ENCODE measurements at regions not wholly inside any gene's neighbourhood (a gene's known extent, or its start where the extent isn't known, plus 50 kb on each side); places are given as distances from the start of the nearest gene placed in this dataset.
"Not testable (repeated sequence)": the region's sequence is repeated elsewhere in the genome, so short reads cannot be mapped to it uniquely, and the experiment has no call there.

- Histone ChIP-seq H3K4me2 (ENCODE audit: insufficient read depth, insufficient read length, low read length) (no peak overlapping the region), H3K14ac (ENCODE audit: insufficient read depth, low read length) (no peak overlapping the region), H3K56ac (ENCODE audit: insufficient read length, low read depth, low read length) (no peak overlapping the region), H2BK5ac (ENCODE audit: insufficient read length, low read length) (no peak overlapping the region), H3K23ac (ENCODE audit: insufficient read length, low read depth, low read length) (no peak overlapping the region), H2BK12ac (ENCODE audit: insufficient read length, low read depth, low read length) (no peak overlapping the region), H2BK120ac (ENCODE audit: low read depth, low read length, poor library complexity, severe bottlenecking) (no peak overlapping the region), H3T11ph (ENCODE audit: low read length) (no peak overlapping the region), H3K9me3 (ENCODE audit: control insufficient read depth, low read depth, low read length) (peaks cover 6% of the 10 kb centered on the region), H4K5ac (ENCODE audit: insufficient read length, low read depth, low read length) (no peak overlapping the region), H3K9ac (ENCODE audit: extremely low read depth, insufficient read length, low read length) (no peak overlapping the region), H2AK5ac (ENCODE audit: insufficient read length, low read length) (no peak overlapping the region), H3K18ac (ENCODE audit: insufficient read length, low read depth, low read length) (no peak overlapping the region), H3K79me1 (ENCODE audit: insufficient read depth, low read depth, low read length, poor library complexity, severe bottlenecking) (peaks cover 3% of the 10 kb centered on the region), H2BK15ac (ENCODE audit: low read depth, low read length) (no peak overlapping the region), H3K4me1 (ENCODE audit: insufficient read depth, low read length) (no peaks in the 10 kb centered on the region), H3K27ac (ENCODE audit: insufficient read length, low read depth, low read length) (no peak overlapping the region), H3K23me2 (ENCODE audit: insufficient read length, low read depth, low read length, poor library complexity, severe bottlenecking) (no peaks in the 10 kb centered on the region), H3K79me2 (ENCODE audit: insufficient read depth, low read length) (peaks cover 2% of the 10 kb centered on the region; the same call in 1 of the 2 replicates), H4K8ac (replicated peaks; ENCODE audit: insufficient read length, low read depth, low read length) (no peak overlapping the region), H3K27me3 (ENCODE audit: insufficient read depth, low read length) (no peaks in the 10 kb centered on the region), H4K91ac (ENCODE audit: insufficient read length, low read depth, low read length) (no peak overlapping the region), H2BK20ac (ENCODE audit: low read depth, low read length, poor library complexity, severe bottlenecking) (no peak overlapping the region), H3K4ac (ENCODE audit: low read depth, low read length) (no peak overlapping the region), H4K20me1 (ENCODE audit: control insufficient read depth, insufficient read depth, insufficient read length) (no peaks in the 10 kb centered on the region), H2AFZ (ENCODE audit: low read length) (no peak overlapping the region)
- TF ChIP-seq CTCF (conservative IDR thresholded peaks at IDR 0.05), result no peak
- peaks cover 15 to 21% of the 10 kb centered on the region in 2 experiments for H3K9me3 Mint-ChIP-seq
- H3K4me3 Mint-ChIP-seq, result no peak overlapping the region
- H3K27ac Mint-ChIP-seq, result no peak overlapping the region
- peaks cover 12 to 25% (median 21%) of the 10 kb centered on the region in 3 experiments for H3K36me3 Mint-ChIP-seq (ENCODE audit: insufficient read depth in 1 of 3, low read depth in 3 of 3)
- H3K4me1 Mint-ChIP-seq, result peaks cover under 1 to 7% of the 10 kb centered on the region in 2 experiments
- H3K27me3 Mint-ChIP-seq (ENCODE audit: low read depth), result no peaks in the 10 kb centered on the region
- no peak for DNase-seq
- WGBS (ENCODE audit: extremely low coverage, insufficient read length, low lambda C conversion rate), result no CpG with 5 or more reads among the region's 7 CpGs
Measured at GRCh38 chr6:144379356-144379755, 94.2 kb downstream of the UTRN start.

- not testable (repeated sequence) for H3K27me3 ChIP-seq (ENCODE audit: insufficient read depth, low read length); H3K4me1 ChIP-seq (ENCODE audit: insufficient read depth, low read length); H3K27ac ChIP-seq (ENCODE audit: insufficient read length, low read depth, low read length); H3K23ac ChIP-seq (ENCODE audit: insufficient read length, low read depth, low read length); H3K4me3 Mint-ChIP-seq; H2BK5ac ChIP-seq (ENCODE audit: insufficient read length, low read length); H3K79me2 ChIP-seq (ENCODE audit: insufficient read depth, low read length); H4K20me1 ChIP-seq (ENCODE audit: control insufficient read depth, insufficient read depth, insufficient read length); H3K9me3 ChIP-seq (ENCODE audit: control insufficient read depth, low read depth, low read length); H2BK120ac ChIP-seq (ENCODE audit: low read depth, low read length, poor library complexity, severe bottlenecking); H3K4me2 ChIP-seq (ENCODE audit: insufficient read depth, insufficient read length, low read length); H3K18ac ChIP-seq (ENCODE audit: insufficient read length, low read depth, low read length); H3K14ac ChIP-seq (ENCODE audit: insufficient read depth, low read length); H2BK15ac ChIP-seq (ENCODE audit: low read depth, low read length); H2AK5ac ChIP-seq (ENCODE audit: insufficient read length, low read length); H4K5ac ChIP-seq (ENCODE audit: insufficient read length, low read depth, low read length); H3K23me2 ChIP-seq (ENCODE audit: insufficient read length, low read depth, low read length, poor library complexity, severe bottlenecking); H2BK12ac ChIP-seq (ENCODE audit: insufficient read length, low read depth, low read length); H3K9ac ChIP-seq (ENCODE audit: extremely low read depth, insufficient read length, low read length); H3T11ph ChIP-seq (ENCODE audit: low read length); H3K56ac ChIP-seq (ENCODE audit: insufficient read length, low read depth, low read length); H4K8ac ChIP-seq (replicated peaks; ENCODE audit: insufficient read length, low read depth, low read length); DNase-seq; H2BK20ac ChIP-seq (ENCODE audit: low read depth, low read length, poor library complexity, severe bottlenecking); H3K4ac ChIP-seq (ENCODE audit: low read depth, low read length); H3K4me1 Mint-ChIP-seq; H3K27me3 Mint-ChIP-seq (ENCODE audit: low read depth); H3K27ac Mint-ChIP-seq; H2AFZ ChIP-seq (ENCODE audit: low read length); H3K79me1 ChIP-seq (ENCODE audit: insufficient read depth, low read depth, low read length, poor library complexity, severe bottlenecking); H4K91ac ChIP-seq (ENCODE audit: insufficient read length, low read depth, low read length)
- WGBS (ENCODE audit: extremely low coverage, insufficient read length, low lambda C conversion rate), result no CpG with 5 or more reads among the region's 2 CpGs
- H3K36me3 Mint-ChIP-seq (ENCODE audit: insufficient read depth in 1 of 3, low read depth in 3 of 3), result peaks cover 12 to 25% (median 21%) of the 10 kb centered on the region in 3 experiments
- peaks cover 15 to 21% of the 10 kb centered on the region in 2 experiments for H3K9me3 Mint-ChIP-seq
Measured at GRCh38 chr6:144381499-144381898, 96.4 kb downstream of the UTRN start.

Measured in H9 (cell line).